ENCODE measurements at regions not wholly inside any gene's neighbourhood (a gene's known extent, or its start where the extent isn't known, plus 50 kb on each side); places are given as distances from the start of the nearest gene placed in this dataset.
"Not testable (repeated sequence)": the region's sequence is repeated elsewhere in the genome, so short reads cannot be mapped to it uniquely, and the experiment has no call there.

- ATAC-seq = no peak
Measured at GRCh38 chr7:136123352-136123751, 146.2 kb upstream of the MTPN start.

GRCh38 chr7:136122026-136122425, 144.9 kb upstream of the MTPN start:
- H3K4me1 Mint-ChIP-seq = peaks cover 0 to 3% (median 0%) of the 10 kb centered on the region in 4 donors
- H3K4me3 Mint-ChIP-seq = no peak overlapping the region
- H3K9me3 Mint-ChIP-seq = peaks cover 0 to 15% (median 3%) of the 10 kb centered on the region in 9 donors
- H3K27ac Mint-ChIP-seq = no peak overlapping the region
- H3K27me3 Mint-ChIP-seq = no peaks in the 10 kb centered on the region
- POLR2A ChIA-PET = no interaction called here
- peaks cover 2 to 13% (median 8%) of the 10 kb centered on the region in 3 donors for H3K36me3 Mint-ChIP-seq
- ATAC-seq (no peak), DNase-seq (no peak)

More at GRCh38 chr7:136123352-136123751, 146.2 kb upstream of the MTPN start:
- Mint-ChIP-seq H3K9me3 (peaks cover 0 to 15% (median 3%) of the 10 kb centered on the region in 9 donors), H3K4me3 (no peak overlapping the region), H3K27ac (no peak overlapping the region), H3K36me3 (peaks cover 2 to 13% (median 8%) of the 10 kb centered on the region in 3 donors), H3K4me1 (peaks cover 0 to 3% (median 0%) of the 10 kb centered on the region in 4 donors), H3K27me3 (no peaks in the 10 kb centered on the region)
- DNase-seq = no peak
- POLR2A ChIA-PET = no interaction called here

DNA sequence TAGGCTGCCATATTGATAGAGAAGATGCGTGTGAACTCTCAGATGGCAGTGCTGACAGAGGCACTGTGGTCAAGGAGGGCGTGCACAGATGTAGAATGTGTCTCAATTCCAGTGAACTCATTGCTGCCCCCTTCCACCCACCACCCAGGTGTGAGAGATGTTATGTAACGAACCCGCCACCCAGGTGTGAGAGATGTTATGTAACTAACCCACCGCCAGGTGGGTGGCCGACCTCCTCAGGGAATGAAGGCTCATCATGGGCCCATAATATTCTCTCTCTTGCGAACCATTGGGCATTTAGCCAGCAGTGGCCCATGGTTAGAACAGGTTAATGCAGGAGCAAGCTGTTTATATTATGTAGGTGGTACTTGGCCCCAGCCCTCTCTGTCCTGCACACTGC, 140.4 kb upstream of the MTPN start:
- no peak for DNase-seq
- POLR2A ChIA-PET = no interaction called here
- Mint-ChIP-seq H3K27ac (no peak overlapping the region), H3K9me3 (peaks cover 0 to 4% (median 2%) of the 10 kb centered on the region in 9 donors), H3K27me3 (peaks cover 0 to 11% (median 7%) of the 10 kb centered on the region in 5 donors), H3K36me3 (peaks cover 4 to 10% (median 8%) of the 10 kb centered on the region in 3 donors), H3K4me3 (no peak overlapping the region), H3K4me1 (peaks cover 0 to 4% (median 0%) of the 10 kb centered on the region in 4 donors)
- no peak for ATAC-seq

- Mint-ChIP-seq H3K4me1 (peaks cover 0 to 4% (median 0%) of the 10 kb centered on the region in 4 donors), H3K27me3 (peaks cover 0 to 11% (median 7%) of the 10 kb centered on the region in 5 donors), H3K9me3 (peaks cover 0 to 14% (median 6%) of the 10 kb centered on the region in 9 donors), H3K4me3 (no peak overlapping the region), H3K27ac (no peak overlapping the region), H3K36me3 (peaks cover 4 to 13% (median 10%) of the 10 kb centered on the region in 3 donors)
- no peak for DNase-seq
- POLR2A ChIA-PET = no interaction called here
- ATAC-seq = no peak
Measured at GRCh38 chr7:136116186-136116585, 139.0 kb upstream of the MTPN start.

- peaks cover 0 to 24% (median 14%) of the 10 kb centered on the region in 9 donors for H3K9me3 Mint-ChIP-seq
- peaks cover 0 to 11% (median 7%) of the 10 kb centered on the region in 5 donors for H3K27me3 Mint-ChIP-seq
- no peak overlapping the region for H3K27ac Mint-ChIP-seq
- H3K4me1 Mint-ChIP-seq = peaks cover 0 to 4% (median 0%) of the 10 kb centered on the region in 4 donors
- POLR2A ChIA-PET = no interaction called here
- peaks cover 2 to 13% (median 12%) of the 10 kb centered on the region in 3 donors for H3K36me3 Mint-ChIP-seq
- DNase-seq (peak in 7 of 10 donors; percentile 4 to 66 (median 21)), ATAC-seq (peak; percentile 52 to 56)
- H3K4me3 Mint-ChIP-seq = no peak overlapping the region
Measured at GRCh38 chr7:136114966-136115762, 138.0 kb upstream of the MTPN start.

- Mint-ChIP-seq H3K9me3 (peaks cover 0 to 31% (median 14%) of the 10 kb centered on the region in 9 donors), H3K27me3 (peaks cover 0 to 11% (median 7%) of the 10 kb centered on the region in 5 donors), H3K36me3 (peaks cover 2 to 16% (median 13%) of the 10 kb centered on the region in 3 donors)
- H3K4me1 Mint-ChIP-seq, H3K27ac Mint-ChIP-seq, POLR2A ChIA-PET, ATAC-seq, DNase-seq, H3K4me3 Mint-ChIP-seq: not testable (repeated sequence)
Measured at GRCh38 chr7:136114467-136114866, 137.3 kb upstream of the MTPN start.

GRCh38 chr7:136109037-136109436, 131.9 kb upstream of the MTPN start:
- H3K9me3 Mint-ChIP-seq = peaks cover 6 to 70% (median 30%) of the 10 kb centered on the region in 9 donors
- H3K4me1 Mint-ChIP-seq, POLR2A ChIA-PET, ATAC-seq, H3K27ac Mint-ChIP-seq, DNase-seq, H3K4me3 Mint-ChIP-seq: not testable (repeated sequence)
- H3K36me3 Mint-ChIP-seq = peaks cover 2 to 35% (median 26%) of the 10 kb centered on the region in 3 donors
- H3K27me3 Mint-ChIP-seq = peaks cover 0 to 11% (median 5%) of the 10 kb centered on the region in 5 donors

GRCh38 chr7:136105191-136105590, 128.0 kb upstream of the MTPN start:
- peaks cover 6 to 57% (median 15%) of the 10 kb centered on the region in 9 donors for H3K9me3 Mint-ChIP-seq
- H3K36me3 Mint-ChIP-seq = peaks cover 0 to 27% (median 20%) of the 10 kb centered on the region in 3 donors
- ATAC-seq = no peak
- no peaks in the 10 kb centered on the region for H3K4me1 Mint-ChIP-seq
- no peak overlapping the region for H3K27ac Mint-ChIP-seq
- H3K4me3 Mint-ChIP-seq = no peak overlapping the region
- no peak for DNase-seq
- POLR2A ChIA-PET = no interaction called here
- no peaks in the 10 kb centered on the region for H3K27me3 Mint-ChIP-seq

GRCh38 chr7:136104269-136104603, 127.1 kb upstream of the MTPN start:
- Mint-ChIP-seq H3K36me3 (peaks cover 0 to 35% (median 16%) of the 10 kb centered on the region in 3 donors), H3K4me1 (no peaks in the 10 kb centered on the region), H3K9me3 (peaks cover 9 to 56% (median 13%) of the 10 kb centered on the region in 9 donors), H3K4me3 (no peak overlapping the region), H3K27me3 (peaks cover 0 to 2% (median 0%) of the 10 kb centered on the region in 5 donors), H3K27ac (no peak overlapping the region)
- DNase-seq = no peak
- POLR2A ChIA-PET = no interaction called here
- no peak for ATAC-seq

- peaks cover 0 to 2% (median 0%) of the 10 kb centered on the region in 5 donors for H3K27me3 Mint-ChIP-seq
- DNase-seq (no peak), ATAC-seq (no peak)
- H3K27ac Mint-ChIP-seq = no peak overlapping the region
- H3K36me3 Mint-ChIP-seq = peaks cover 0 to 35% (median 16%) of the 10 kb centered on the region in 3 donors
- no peaks in the 10 kb centered on the region for H3K4me1 Mint-ChIP-seq
- peaks cover 9 to 53% (median 13%) of the 10 kb centered on the region in 9 donors for H3K9me3 Mint-ChIP-seq
- POLR2A ChIA-PET = no interaction called here
- H3K4me3 Mint-ChIP-seq = no peak overlapping the region
Measured at GRCh38 chr7:136103545-136104268, 126.5 kb upstream of the MTPN start.

GRCh38 chr7:136102881-136103280, 125.7 kb upstream of the MTPN start:
- H3K27me3 Mint-ChIP-seq = peaks cover 0 to 2% (median 0%) of the 10 kb centered on the region in 5 donors
- H3K4me1 Mint-ChIP-seq = no peaks in the 10 kb centered on the region
- DNase-seq (no peak), ATAC-seq (no peak)
- H3K9me3 Mint-ChIP-seq = peaks cover 3 to 45% (median 12%) of the 10 kb centered on the region in 9 donors
- H3K4me3 Mint-ChIP-seq = no peak overlapping the region
- no peak overlapping the region for H3K27ac Mint-ChIP-seq
- H3K36me3 Mint-ChIP-seq = peaks cover 2 to 28% (median 15%) of the 10 kb centered on the region in 3 donors
- POLR2A ChIA-PET = no interaction called here

- H3K27me3 Mint-ChIP-seq, H3K27ac Mint-ChIP-seq, ATAC-seq, POLR2A ChIA-PET, H3K4me3 Mint-ChIP-seq, H3K4me1 Mint-ChIP-seq, DNase-seq: not testable (repeated sequence)
- H3K9me3 Mint-ChIP-seq = peaks cover 10 to 29% (median 19%) of the 10 kb centered on the region in 9 donors
- H3K36me3 Mint-ChIP-seq = peaks cover 15 to 25% (median 22%) of the 10 kb centered on the region in 3 donors
Measured at GRCh38 chr7:136092714-136093113, 115.6 kb upstream of the MTPN start.

DNA sequence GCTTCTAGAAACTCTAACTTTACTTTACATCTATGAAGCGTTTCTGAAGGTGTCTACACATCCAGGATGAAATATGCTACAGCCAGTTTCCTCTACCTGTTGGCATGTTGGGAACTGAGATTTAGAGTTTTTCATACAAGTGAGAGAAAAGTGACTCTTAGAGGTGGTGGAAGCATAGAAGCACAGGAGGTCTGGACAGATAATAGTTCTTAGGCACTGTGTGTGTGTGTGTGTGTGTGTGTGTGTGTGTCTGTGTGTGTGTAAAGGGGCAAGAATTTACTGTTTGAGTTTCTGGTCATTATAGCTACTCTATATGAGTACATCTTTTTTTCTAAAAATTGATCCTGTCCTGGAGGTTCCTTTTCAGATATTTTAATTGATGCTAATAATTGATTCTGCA, 110.7 kb upstream of the MTPN start:
- POLR2A ChIA-PET = no interaction called here
- ATAC-seq (no peak), DNase-seq (no peak)
- peaks cover 12 to 15% (median 13%) of the 10 kb centered on the region in 3 donors for H3K36me3 Mint-ChIP-seq
- peaks cover 0 to 3% (median 0%) of the 10 kb centered on the region in 4 donors for H3K4me1 Mint-ChIP-seq
- no peak overlapping the region for H3K4me3 Mint-ChIP-seq
- H3K27ac Mint-ChIP-seq = no peak overlapping the region
- peaks cover 7 to 19% (median 9%) of the 10 kb centered on the region in 9 donors for H3K9me3 Mint-ChIP-seq
- peaks cover 0 to 1% (median 0%) of the 10 kb centered on the region in 5 donors for H3K27me3 Mint-ChIP-seq
